Activated T-helper 1 cell treated with anti-CD3 and anti-CD28 coated beads, Interleukin-12 subunit alpha, Interleukin-12 subunit beta, Interleukin-2, Interleukin-4 antibody, amounts not matched to agents 30 ng/mL and 10 ng/mL and 1 ng/mL, durations not matched to agents 14 hours and 24 hours and 36 hours (primary cell): ENCODE measurements at regions not wholly inside any gene's neighbourhood (a gene's known extent, or its start where the extent isn't known, plus 50 kb on each side); places are given as distances from the start of the nearest gene placed in this dataset.

Experiments used
- DNase-seq: peaks from one replicate; pipeline ENCODE4 v3.0.0; 2021; ENCODE audit warnings: low spot score
- H3K27ac Mint-ChIP-seq: one replicate; pipeline ENCODE4 v1.8.0; 2021; ENCODE audit warnings: mild to moderate bottlenecking, mixed read lengths
- H3K27me3 Mint-ChIP-seq: one replicate; pipeline ENCODE4 v1.8.0; 2022; ENCODE audit warnings: mild to moderate bottlenecking, moderate library complexity, mixed read lengths; ENCODE audit not compliant: insufficient read depth
- H3K36me3 Mint-ChIP-seq: one replicate; pipeline ENCODE4 v1.8.0; 2021; ENCODE audit warnings: low read depth, mixed read lengths
- H3K4me1 Mint-ChIP-seq: one replicate; pipeline ENCODE4 v1.8.0; 2021; ENCODE audit warnings: low read depth, mixed read lengths
- H3K4me3 Mint-ChIP-seq: one replicate; pipeline ENCODE4 v1.8.0; 2021; ENCODE audit warnings: mild to moderate bottlenecking, moderate library complexity, mixed read lengths
- H3K9me3 Mint-ChIP-seq: one replicate; pipeline ENCODE4 v1.8.0; 2021; ENCODE audit warnings: mixed read lengths
- intact Hi-C: fragments of 100-400 bp; cut with micrococcal nuclease; formaldehyde crosslinking; loops from one replicate; pipeline ENCODE4 v1.15.1; 2024

DNA sequence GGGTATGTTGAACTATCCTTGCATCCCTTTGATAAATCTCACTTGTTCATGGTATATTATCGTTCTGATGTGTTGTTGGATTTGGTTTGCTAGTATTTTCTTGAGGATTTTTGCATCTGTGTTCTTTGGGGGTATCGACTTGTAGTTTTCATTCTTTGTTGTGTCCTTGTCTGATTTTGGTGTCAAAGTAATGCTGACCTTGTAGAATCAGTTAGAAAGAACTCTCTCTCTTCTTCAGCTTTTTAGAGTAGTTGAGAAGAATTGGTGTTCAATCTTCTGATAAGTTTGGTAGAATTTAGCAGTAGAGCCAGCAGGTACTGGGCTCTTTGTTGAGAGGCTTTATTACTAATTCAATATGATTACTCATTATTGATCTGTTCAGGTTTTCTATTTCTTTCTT is 707.2 kb upstream of the LRFN5 start:
- H3K9me3 Mint-ChIP-seq, result peaks cover 22% of the 10 kb centered on the region
- H3K36me3 Mint-ChIP-seq, result no peaks in the 10 kb centered on the region
- no peak for DNase-seq
- intact Hi-C loops, result no loop called here
- H3K4me1 Mint-ChIP-seq, result no peaks in the 10 kb centered on the region
- no peak overlapping the region for H3K4me3 Mint-ChIP-seq
- H3K27me3 Mint-ChIP-seq, result no peaks in the 10 kb centered on the region
- no peak overlapping the region for H3K27ac Mint-ChIP-seq

DNA sequence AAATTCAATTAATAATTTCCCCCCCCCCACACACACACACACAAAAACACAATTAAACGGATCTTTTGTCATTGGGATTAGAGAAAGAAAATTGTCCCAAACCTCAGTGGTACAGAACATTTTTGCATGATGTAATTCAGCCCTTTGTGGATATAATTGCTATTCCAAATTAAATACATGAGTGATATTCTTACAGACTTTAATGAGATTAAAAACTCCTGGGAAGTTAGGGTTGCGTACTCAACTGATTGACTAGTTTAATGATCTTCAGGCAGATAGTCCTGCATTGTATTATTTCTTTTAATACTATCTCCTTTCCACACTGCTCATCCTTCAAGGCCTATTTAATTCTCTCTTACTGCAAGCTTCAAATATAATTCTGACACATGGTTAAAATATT is 711.8 kb upstream of the LRFN5 start:
- H3K27me3 Mint-ChIP-seq, result no peaks in the 10 kb centered on the region
- no peaks in the 10 kb centered on the region for H3K4me1 Mint-ChIP-seq
- no peaks in the 10 kb centered on the region for H3K36me3 Mint-ChIP-seq
- H3K27ac Mint-ChIP-seq, result no peak overlapping the region
- peaks cover 26% of the 10 kb centered on the region for H3K9me3 Mint-ChIP-seq
- intact Hi-C loops, result no loop called here
- no peak for DNase-seq
- no peak overlapping the region for H3K4me3 Mint-ChIP-seq

DNA sequence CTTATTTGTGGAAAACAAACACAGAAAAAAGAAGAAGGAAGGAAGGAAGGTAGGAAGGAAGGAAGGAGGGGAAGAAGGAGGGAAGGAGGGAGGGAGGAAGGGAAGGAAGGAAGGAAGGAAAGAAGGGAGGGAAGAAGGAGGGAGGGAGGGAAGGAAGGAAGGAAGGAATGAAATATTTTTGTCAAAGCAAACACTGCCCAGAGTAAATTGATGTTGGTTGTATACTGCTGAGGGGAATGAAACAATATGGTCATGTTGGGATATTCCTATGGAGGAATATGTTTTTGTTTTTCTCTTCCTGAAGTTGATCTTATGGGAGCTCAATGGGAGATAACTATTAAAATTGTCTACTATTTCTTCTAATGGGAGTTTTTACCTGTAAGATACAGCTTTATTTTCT is 717.5 kb upstream of the LRFN5 start:
- H3K4me1 Mint-ChIP-seq, result no peaks in the 10 kb centered on the region
- H3K9me3 Mint-ChIP-seq, result peaks cover 12% of the 10 kb centered on the region
- H3K27me3 Mint-ChIP-seq, result no peaks in the 10 kb centered on the region
- no peaks in the 10 kb centered on the region for H3K36me3 Mint-ChIP-seq
- no peak overlapping the region for H3K4me3 Mint-ChIP-seq
- intact Hi-C loops, result no loop called here
- no peak for DNase-seq
- H3K27ac Mint-ChIP-seq, result no peak overlapping the region

DNA sequence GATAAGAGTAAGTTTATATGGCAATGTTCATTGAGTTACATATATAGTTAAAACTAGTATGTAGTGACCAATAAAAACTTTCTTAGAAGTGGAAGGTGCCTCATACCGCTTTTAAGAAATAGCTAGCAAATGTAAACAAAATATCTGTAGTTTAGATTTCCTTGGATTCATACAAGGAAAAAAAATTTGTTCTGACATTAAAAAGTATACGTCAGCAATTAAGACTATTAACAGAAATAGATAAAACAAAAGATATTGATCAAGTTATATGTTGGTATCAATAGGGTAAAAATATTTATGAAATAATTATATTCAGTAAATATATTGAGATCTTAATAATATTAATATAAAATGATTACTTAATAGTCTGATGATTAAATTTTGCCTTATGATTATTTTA is 718.8 kb upstream of the LRFN5 start:
- Mint-ChIP-seq H3K27me3 (no peaks in the 10 kb centered on the region), H3K36me3 (no peaks in the 10 kb centered on the region), H3K4me3 (no peak overlapping the region), H3K27ac (no peak overlapping the region), H3K9me3 (peaks cover 12% of the 10 kb centered on the region), H3K4me1 (no peaks in the 10 kb centered on the region)
- DNase-seq, result no peak
- intact Hi-C loops, result no loop called here

DNA sequence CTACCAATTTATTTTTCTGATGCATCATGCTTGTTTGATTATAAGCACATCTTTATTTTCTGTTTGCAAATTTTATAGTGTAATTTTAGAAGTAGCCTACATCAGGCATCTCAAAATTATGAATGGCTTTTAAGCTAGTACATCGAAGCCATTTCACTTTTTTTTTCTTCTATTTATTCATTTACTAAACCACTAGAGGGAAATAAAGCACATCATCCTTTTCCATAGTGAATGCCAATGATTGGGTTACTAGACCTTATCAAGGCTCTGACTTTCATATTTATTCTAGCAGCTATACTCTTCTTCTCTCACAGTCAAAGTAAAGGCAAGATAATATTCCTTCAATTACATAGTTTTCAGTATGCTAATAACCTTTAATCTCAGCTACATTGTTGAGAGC is 736.4 kb upstream of the LRFN5 start:
- H3K27me3 Mint-ChIP-seq, result no peaks in the 10 kb centered on the region
- intact Hi-C loops, result no loop called here

DNA sequence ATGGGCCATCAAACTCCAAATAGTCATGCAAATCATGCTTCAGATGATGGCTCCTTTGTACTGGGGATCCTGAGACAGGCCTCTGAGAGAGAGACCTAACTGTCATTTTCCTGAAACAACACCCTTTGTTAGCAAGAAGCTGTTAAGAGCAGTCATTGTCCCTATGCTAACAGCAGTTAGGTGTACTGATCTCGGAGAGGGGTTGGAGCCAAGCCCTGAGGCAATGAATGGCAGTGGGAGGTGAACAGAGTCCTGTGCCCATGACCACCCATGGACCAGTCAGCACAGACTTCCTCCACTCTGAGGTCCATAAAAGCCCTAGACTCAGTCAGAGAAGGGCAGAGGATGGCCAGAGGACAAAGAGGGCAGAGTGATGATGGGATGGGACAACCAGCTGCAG is 747.6 kb upstream of the LRFN5 start:
- H3K27me3 Mint-ChIP-seq, result no peaks in the 10 kb centered on the region
- intact Hi-C loops, result no loop called here
- peaks cover 28% of the 10 kb centered on the region for H3K9me3 Mint-ChIP-seq
- no peaks in the 10 kb centered on the region for H3K36me3 Mint-ChIP-seq
- H3K4me1 Mint-ChIP-seq, result no peaks in the 10 kb centered on the region
- H3K27ac Mint-ChIP-seq, result no peak overlapping the region
- H3K4me3 Mint-ChIP-seq, result no peak overlapping the region
- DNase-seq, result no peak

More for the DNA sequence above, 736.4 kb upstream of the LRFN5 start:
- no peaks in the 10 kb centered on the region for H3K4me1 Mint-ChIP-seq
- H3K36me3 Mint-ChIP-seq, result no peaks in the 10 kb centered on the region
- H3K9me3 Mint-ChIP-seq, result peaks cover 16% of the 10 kb centered on the region
- DNase-seq, result no peak
- no peak overlapping the region for H3K27ac Mint-ChIP-seq
- H3K4me3 Mint-ChIP-seq, result no peak overlapping the region

DNA sequence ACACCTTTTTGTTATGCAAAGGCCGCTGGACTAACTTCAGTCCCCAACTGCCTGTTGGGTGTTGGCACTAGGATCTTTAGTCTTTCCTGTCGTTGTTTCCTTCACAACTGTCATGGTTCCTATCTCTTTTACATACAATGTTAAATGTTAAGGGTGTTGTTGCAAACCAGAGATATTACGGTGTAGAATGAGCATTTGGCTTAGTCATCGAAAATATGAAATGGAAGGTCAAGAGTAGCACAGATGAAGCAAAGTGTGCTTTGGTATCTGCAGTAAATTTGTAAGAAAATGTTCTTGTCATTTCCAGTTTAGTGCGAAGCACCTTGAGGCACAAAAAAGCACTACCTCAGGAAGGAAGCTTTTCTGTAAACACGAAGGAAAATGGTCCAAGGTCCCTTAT is 751.3 kb upstream of the LRFN5 start:
- Mint-ChIP-seq H3K36me3 (no peaks in the 10 kb centered on the region), H3K4me1 (no peaks in the 10 kb centered on the region), H3K27me3 (no peaks in the 10 kb centered on the region), H3K9me3 (peaks cover 4% of the 10 kb centered on the region), H3K27ac (no peak overlapping the region), H3K4me3 (no peak overlapping the region)
- no peak for DNase-seq
- intact Hi-C loops, result no loop called here

DNA sequence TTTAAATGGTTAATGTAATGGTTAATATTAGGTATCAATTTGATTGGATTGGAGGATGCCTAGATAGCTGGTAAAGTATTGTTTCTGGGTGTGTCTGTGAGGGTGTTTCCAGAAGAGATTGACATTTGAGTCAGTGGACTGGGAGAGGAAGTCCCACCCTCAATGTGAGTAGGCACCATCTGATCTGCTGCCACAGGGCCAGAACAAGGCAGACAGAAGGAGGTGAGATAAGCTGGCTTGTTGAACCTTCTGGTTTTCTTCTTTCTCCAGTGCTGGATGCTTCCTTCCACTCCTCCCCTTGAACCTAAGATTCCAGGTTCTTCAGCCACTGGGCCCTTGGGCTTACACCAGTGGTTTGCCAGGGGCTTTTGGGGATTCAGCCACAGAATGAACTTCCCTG is 756.5 kb upstream of the LRFN5 start:
- intact Hi-C loops, result no loop called here
- H3K4me1 Mint-ChIP-seq, result no peaks in the 10 kb centered on the region
- H3K36me3 Mint-ChIP-seq, result no peaks in the 10 kb centered on the region

DNA sequence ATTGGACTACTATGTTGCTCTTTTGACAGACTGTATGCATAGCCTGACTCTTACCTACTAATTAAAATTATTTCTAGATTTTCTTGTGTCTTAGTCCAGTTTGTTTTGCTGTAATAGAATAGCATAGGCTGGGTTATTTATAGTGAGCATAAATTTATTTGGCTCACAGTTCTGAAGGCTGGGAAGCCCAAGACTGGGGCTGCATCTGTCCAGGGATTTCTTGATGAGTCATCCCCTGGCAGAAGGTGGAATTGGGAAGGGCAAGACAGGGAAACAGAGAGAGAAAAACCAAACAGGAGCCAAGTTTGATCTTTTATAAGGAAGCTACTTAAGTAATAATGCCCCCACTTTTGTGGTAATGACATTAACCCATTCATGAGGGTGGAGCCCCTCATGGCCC is 759.2 kb upstream of the LRFN5 start:
- intact Hi-C loops, result no loop called here
- H3K27ac Mint-ChIP-seq, result no peak overlapping the region
- no peaks in the 10 kb centered on the region for H3K4me1 Mint-ChIP-seq
- no peaks in the 10 kb centered on the region for H3K36me3 Mint-ChIP-seq
- no peak overlapping the region for H3K4me3 Mint-ChIP-seq
- no peak for DNase-seq
- H3K27me3 Mint-ChIP-seq, result no peaks in the 10 kb centered on the region
- H3K9me3 Mint-ChIP-seq, result peaks cover 7% of the 10 kb centered on the region

More for the DNA sequence above, 756.5 kb upstream of the LRFN5 start:
- Mint-ChIP-seq H3K27me3 (no peaks in the 10 kb centered on the region), H3K9me3 (peaks cover 7% of the 10 kb centered on the region), H3K4me3 (no peak overlapping the region), H3K27ac (no peak overlapping the region)
- no peak for DNase-seq

DNA sequence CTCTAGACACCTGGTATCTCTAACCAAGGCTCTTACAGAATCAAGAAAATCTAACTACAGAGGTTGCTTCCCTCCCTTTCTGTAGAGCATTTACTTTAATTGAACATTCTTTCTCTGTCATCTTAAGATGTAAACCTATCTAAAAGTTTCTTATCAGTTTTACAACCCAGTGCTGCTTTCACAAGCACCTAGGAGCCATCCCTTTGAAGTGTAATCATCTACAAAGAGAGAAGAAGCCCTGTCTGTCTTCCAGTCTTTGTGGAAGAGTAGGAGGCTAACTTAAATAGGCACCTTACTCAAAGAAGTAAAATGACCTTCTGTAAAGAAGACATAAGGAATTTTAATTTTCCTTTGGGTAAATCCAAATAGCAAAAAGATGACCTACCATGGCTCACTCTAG is 763.9 kb upstream of the LRFN5 start:
- Mint-ChIP-seq H3K4me1 (no peaks in the 10 kb centered on the region), H3K27me3 (no peaks in the 10 kb centered on the region), H3K4me3 (no peak overlapping the region), H3K27ac (no peak overlapping the region), H3K9me3 (peaks cover 7% of the 10 kb centered on the region), H3K36me3 (no peaks in the 10 kb centered on the region)
- no peak for DNase-seq
- intact Hi-C loops, result no loop called here

DNA sequence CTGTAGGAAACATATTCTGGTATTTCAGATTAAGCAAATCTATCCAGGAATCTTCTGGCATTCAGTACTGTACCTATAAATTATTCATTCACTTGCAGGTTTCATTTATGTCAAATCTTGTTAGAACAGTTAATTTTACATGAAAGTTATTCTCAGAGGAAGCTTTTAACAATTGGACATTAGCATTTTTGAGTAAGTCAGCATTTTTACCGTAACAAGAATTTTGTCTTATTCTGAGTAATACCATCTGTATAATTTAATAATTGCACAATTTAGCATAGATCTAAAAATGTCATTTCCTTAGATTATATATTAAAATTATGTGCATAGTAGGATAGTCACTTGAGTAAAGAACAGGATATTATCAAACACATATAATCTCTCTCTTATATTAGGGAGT is 764.8 kb upstream of the LRFN5 start:
- no peak overlapping the region for H3K4me3 Mint-ChIP-seq
- H3K36me3 Mint-ChIP-seq, result no peaks in the 10 kb centered on the region
- DNase-seq, result no peak
- H3K4me1 Mint-ChIP-seq, result no peaks in the 10 kb centered on the region
- no peaks in the 10 kb centered on the region for H3K27me3 Mint-ChIP-seq
- H3K9me3 Mint-ChIP-seq, result peaks cover 7% of the 10 kb centered on the region
- intact Hi-C loops, result no loop called here
- H3K27ac Mint-ChIP-seq, result no peak overlapping the region

DNA sequence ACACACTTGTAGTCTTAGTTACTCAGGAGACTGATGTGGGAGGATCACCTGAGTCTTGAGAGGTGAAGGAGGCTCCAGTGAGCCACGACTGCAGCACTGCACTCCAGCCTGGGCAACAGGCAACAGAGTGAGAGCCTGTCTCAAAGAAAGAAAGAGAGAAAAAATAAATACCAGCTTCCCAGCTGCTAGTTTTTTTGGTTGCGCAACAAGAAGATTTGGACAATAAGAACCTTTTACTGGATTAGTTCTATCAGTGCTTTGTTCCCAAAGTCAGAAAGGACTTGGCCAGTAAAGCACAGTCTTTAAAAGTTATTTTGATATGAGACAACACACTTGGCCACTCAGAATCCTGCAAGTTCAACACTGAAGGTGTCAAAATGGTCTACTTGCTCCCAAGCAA is 768.1 kb upstream of the LRFN5 start:
- H3K4me1 Mint-ChIP-seq, result no peaks in the 10 kb centered on the region
- no peak overlapping the region for H3K4me3 Mint-ChIP-seq
- H3K36me3 Mint-ChIP-seq, result no peaks in the 10 kb centered on the region
- intact Hi-C loops, result no loop called here
- H3K9me3 Mint-ChIP-seq, result peaks cover 14% of the 10 kb centered on the region
- no peak for DNase-seq
- no peaks in the 10 kb centered on the region for H3K27me3 Mint-ChIP-seq
- H3K27ac Mint-ChIP-seq, result no peak overlapping the region

DNA sequence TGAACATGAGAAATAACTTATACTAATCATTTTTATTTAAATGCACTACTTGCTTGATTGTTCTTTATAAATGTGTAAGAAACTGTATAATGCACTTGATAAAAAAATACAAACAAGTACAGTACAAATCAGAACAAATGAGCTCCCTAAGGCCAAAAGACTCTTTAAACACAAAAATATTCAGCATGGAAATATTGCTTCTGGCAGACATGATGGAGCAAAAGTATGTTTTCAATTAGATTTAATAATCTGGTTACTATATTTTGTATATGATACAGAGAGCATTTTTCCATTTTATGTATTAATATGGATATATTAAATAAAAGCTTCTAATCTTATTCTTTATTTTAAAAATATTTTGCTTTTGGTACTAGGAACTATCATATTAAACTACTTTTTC is 800.2 kb upstream of the LRFN5 start:
- Mint-ChIP-seq H3K9me3 (peaks cover 15% of the 10 kb centered on the region), H3K27me3 (no peaks in the 10 kb centered on the region), H3K4me3 (no peak overlapping the region), H3K4me1 (no peaks in the 10 kb centered on the region), H3K27ac (no peak overlapping the region), H3K36me3 (no peaks in the 10 kb centered on the region)
- intact Hi-C loops, result no loop called here
- DNase-seq, result no peak

DNA sequence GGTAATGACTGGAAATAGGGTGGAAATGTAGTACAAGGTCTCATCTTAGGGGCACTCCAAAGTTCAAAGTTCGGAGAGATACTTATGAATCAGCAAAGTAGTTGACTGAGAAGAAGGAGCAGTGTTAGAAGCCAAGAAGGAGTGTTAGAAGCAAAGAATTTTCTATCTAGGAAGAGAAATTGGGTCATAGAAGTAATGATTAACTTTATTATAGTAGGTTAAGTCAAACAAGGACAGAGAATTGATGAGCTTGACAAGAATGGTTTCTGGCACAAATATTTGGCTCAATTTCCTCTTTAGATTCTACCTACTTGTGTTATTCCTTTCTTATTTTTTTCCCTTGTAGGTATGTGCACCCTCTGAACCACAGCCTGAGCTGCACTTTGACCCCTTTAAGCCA is 810.5 kb upstream of the LRFN5 start:
- DNase-seq, result no peak
- intact Hi-C loops, result no loop called here
- H3K27ac Mint-ChIP-seq, result no peak overlapping the region

More for the DNA sequence above, 810.5 kb upstream of the LRFN5 start:
- no peaks in the 10 kb centered on the region for H3K27me3 Mint-ChIP-seq
- H3K36me3 Mint-ChIP-seq, result no peaks in the 10 kb centered on the region
- H3K4me3 Mint-ChIP-seq, result no peak overlapping the region
- H3K4me1 Mint-ChIP-seq, result no peaks in the 10 kb centered on the region
- peaks cover 13% of the 10 kb centered on the region for H3K9me3 Mint-ChIP-seq
